ENCODE measurements at regions not wholly inside any gene's neighbourhood (a gene's known extent, or its start where the extent isn't known, plus 50 kb on each side); places are given as distances from the start of the nearest gene placed in this dataset.

DNA sequence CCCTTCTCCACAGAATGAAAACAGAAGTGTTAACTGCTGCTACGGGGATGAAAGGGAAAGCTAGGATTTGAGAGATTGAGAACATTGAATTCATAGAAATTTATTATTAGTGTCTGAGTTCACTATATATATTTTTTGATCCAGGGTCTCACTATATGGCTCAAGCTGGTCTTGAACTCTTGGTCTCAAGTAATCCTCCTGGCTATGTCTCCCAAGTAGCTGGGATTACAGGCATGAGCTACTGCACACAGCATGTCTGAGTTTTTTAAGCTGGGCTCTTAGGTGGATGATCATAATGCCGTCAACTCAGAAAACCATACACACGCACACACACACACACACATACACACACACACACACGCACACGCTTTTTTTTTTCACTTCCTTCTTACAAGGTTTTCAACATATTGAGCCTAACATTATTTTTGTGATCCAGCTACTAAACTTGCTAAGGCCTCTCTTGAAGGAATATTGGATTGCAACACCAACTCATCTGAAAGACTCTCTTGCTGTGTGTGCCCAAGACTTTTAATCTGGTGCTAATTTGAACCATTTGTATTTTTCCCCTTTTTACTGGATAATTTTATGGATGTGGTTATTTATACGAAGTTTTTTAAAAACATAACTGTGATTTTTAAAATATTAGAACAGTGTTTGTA is 1045.4 kb downstream of the DTWD2 start:
- TF ChIP-seq BRCA1 (IDR thresholded peaks at IDR 0.05; ENCODE audit: low read depth, low read length): no peak
- TF ChIP-seq, protein P1, sequence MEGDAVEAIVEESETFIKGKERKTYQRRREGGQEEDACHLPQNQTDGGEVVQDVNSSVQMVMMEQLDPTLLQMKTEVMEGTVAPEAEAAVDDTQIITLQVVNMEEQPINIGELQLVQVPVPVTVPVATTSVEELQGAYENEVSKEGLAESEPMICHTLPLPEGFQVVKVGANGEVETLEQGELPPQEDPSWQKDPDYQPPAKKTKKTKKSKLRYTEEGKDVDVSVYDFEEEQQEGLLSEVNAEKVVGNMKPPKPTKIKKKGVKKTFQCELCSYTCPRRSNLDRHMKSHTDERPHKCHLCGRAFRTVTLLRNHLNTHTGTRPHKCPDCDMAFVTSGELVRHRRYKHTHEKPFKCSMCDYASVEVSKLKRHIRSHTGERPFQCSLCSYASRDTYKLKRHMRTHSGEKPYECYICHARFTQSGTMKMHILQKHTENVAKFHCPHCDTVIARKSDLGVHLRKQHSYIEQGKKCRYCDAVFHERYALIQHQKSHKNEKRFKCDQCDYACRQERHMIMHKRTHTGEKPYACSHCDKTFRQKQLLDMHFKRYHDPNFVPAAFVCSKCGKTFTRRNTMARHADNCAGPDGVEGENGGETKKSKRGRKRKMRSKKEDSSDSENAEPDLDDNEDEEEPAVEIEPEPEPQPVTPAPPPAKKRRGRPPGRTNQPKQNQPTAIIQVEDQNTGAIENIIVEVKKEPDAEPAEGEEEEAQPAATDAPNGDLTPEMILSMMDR (IDR thresholded peaks at IDR 0.05 in 2 of 3, conservative IDR thresholded peaks at IDR 0.05 in 1 of 3; ENCODE audit: control insufficient read depth in 2 of 3, extremely low read depth in 1 of 3, insufficient read depth in 1 of 3, low read depth in 3 of 3, low read length in 3 of 3): no peak
- TF ChIP-seq SMC3 (IDR thresholded peaks at IDR 0.05; ENCODE audit: borderline replicate concordance, low read length): no peak
- TF ChIP-seq NR2C2 (IDR thresholded peaks at IDR 0.05; ENCODE audit: borderline replicate concordance, control insufficient read depth, insufficient read length, low read depth): no peak
- TF ChIP-seq POLR2A (IDR thresholded peaks at IDR 0.05; ENCODE audit: low read depth, low read length): no peak
- TF ChIP-seq RAD21 (IDR thresholded peaks at IDR 0.05; ENCODE audit: insufficient read depth, low read depth, low read length): no peak

All from GM12878 (cell line).